NCI-H345 treated with DMSO at 0.1 percent for 48 hours (cell line): ENCODE measurements at regions not wholly inside any gene's neighbourhood (a gene's known extent, or its start where the extent isn't known, plus 50 kb on each side); places are given as distances from the start of the nearest gene placed in this dataset.

ENCODE experiments used
- DNase-seq: peaks from one replicate; lab custom pipeline; 2025; ENCODE audit not compliant: unreplicated experiment; lab: John Stamatoyannopoulos, UW

GRCh38 chr7:54810401-54810800, 51.4 kb upstream of the SEC61G start:
- no peak for DNase-seq

DNA sequence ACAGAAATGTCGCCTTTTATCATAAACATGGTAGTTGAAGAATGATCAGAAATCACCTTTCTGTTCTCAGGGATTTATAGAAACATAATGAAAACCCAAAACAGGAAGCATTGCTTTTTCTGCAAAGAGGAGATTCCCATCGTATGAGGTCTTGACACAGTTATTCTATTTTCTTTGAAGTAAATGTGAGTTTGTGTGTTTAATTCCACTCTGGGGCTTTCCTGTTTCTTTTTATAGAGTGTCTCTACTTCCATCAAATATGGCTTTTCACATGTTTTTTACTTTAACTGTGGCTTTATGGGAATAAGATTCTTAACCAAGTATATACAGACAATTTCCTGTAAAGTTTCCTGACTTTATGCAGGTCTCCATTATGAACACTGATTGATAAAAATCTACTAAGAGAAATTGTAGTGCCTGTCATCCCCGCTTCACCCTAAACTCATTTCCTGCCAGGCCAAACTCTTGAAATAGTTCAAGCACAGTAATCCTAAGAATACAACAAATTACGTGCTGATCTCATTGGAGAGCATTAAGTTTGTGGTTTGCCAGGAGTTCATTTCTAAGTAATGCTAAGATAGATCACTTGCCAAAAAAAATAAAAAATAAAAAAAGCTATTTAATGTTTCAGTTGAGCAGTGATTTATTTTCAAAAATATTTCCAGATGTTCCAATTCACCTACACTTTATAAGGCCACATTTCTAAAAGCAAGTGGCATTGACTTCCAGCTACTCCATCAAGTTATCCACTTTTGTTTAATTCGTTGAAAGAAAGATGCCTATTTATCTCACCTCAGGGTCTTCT, 52.2 kb upstream of the SEC61G start:
- DNase-seq = no peak

DNA sequence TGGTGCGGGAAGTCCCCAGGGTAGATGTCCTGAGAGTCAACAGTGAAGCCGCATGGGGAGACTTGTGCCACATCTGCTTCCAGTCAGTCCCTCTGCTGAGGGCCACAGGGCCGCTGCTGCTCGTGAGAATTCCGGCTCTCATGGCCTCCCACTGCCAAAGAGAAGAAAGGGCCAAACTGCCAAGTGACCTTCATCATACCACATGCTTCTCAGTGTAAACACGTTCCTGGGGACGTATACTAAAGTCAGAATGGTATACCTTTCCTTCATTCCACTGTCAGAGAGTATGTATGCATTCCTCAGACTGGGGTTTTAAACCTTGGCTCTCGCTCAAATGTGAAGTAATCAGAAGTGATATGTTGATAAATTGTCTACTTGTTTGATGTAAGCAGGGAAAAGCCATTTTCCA, 52.8 kb upstream of the SEC61G start:
- no peak for DNase-seq

- DNase-seq = no peak
These were observed 53.8 kb upstream of the SEC61G start for GRCh38 chr7:54812756-54813322.

DNA sequence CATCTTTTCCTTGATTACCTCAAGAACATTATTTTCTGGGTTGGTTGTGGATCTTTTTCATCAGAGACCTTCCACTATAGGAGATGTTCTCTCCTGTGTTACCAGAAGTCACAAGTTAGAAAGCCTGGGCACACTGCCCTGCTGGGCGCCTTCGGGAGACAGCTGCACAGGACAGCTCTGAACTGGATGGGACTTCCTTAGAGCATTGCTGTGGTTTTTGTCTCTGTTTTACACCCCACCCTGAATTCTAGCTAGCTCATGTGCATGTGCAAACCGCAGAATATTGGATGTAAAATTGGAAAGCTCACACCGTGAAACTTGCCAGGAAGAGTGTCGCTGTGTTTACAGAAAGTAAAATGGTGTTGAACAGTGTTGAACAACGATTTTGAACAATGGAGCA, 54.4 kb upstream of the SEC61G start:
- DNase-seq = no peak

DNA sequence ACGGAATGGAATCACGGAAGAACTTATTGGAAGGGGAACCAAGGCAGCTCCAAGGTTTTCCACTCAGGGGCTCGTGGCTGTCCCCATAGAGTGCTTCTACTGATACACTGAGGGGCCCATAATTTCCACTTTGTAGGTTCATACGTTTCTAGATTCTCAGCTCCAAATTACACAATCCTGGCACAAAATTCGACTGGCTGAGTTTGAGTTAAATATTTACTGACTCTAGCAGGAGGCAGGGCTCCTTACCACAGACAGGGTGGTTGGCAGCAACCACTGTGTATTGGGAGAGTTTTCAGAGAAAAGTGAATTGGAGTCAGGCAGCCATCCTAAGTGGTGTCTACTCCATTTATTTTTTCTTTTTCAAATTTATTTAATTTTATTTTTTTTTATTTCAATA, 55.4 kb upstream of the SEC61G start:
- no peak for DNase-seq

GRCh38 chr7:54817152-54817551, 58.1 kb upstream of the SEC61G start:
- no peak for DNase-seq

GRCh38 chr7:54823776-54824175, 64.8 kb upstream of the SEC61G start:
- no peak for DNase-seq

DNA sequence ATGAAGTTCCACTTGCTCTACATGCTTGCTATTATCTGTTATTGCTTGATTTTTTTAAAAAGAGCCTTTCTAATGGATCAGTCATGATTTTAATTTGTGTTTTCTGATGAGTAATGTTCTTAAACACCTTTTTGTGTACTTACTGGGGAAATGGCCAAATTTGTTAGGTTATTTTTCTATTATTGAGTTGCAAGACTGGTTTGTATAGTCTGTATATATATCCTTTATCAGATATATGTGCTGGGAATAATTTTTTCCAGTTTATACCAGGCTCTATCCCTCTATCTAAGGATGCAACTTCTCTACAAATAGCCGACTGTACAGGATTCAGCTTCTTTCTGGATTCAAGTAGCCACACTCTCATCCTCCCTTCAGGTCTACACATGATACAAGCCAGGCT, 65.6 kb upstream of the SEC61G start:
- no peak for DNase-seq

- no peak for DNase-seq
These were observed 66.4 kb upstream of the SEC61G start for GRCh38 chr7:54825368-54825767.

- DNase-seq = no peak
These were observed 68.7 kb upstream of the SEC61G start for GRCh38 chr7:54827734-54828133.

DNA sequence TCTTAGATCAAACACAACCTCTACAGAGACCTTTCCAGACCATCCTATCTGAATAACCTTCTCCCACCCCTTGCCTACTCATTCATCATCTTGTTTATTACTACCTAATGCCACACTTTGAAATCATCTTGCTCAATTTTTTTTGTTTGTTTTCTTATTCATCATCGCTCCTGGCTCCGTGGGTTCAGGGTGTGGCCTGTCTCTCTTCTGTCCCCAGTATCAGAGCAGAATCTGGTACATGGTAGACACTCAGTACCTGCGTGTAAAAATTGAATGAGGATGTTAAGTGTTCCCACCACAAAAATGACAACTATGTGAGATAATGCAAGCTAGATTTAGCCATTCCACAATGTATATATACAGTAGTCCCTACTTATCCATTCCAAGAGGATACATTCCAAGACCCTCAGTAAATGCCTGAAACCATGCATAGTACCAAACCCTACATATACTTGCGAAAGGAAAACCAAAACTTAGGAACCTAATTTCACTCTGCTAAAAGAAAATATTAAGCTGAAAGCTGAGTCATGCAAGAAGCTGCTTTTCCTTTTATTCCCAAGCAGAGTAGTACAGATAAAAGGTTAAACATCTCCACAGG, 72.1 kb upstream of the SEC61G start:
- DNase-seq = no peak

- no peak for DNase-seq
These were observed 72.7 kb upstream of the SEC61G start for GRCh38 chr7:54831644-54832095.

DNA sequence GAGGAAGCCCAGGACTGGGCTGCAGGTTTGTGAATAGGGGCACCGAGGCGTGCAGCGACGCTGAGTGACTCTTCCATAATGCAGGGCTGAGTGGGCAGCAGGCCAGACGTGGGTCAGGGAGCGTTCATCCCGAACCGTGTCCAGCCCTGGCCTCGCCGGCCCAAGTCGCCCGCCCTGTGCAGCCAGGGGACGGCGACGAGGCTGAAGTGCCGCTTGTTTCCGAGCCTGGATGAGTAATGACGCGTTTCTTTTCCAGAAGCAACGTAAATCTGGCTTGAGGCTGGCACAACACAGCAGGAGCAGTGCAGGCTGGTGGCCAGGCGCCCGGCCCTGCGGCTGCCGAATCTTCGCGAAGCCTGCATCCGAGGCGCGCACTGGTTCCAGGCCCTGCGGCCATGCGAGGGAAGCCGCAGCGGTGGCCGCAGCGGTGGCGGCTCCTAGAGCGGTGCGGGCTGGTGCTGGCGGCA, 74.0 kb upstream of the SEC61G start:
- DNase-seq = no peak

GRCh38 chr7:54837168-54837567, 78.2 kb upstream of the SEC61G start:
- DNase-seq = no peak

GRCh38 chr7:54837761-54838160, 78.8 kb upstream of the SEC61G start:
- no peak for DNase-seq

GRCh38 chr7:54838175-54838910, 79.3 kb upstream of the SEC61G start:
- no peak for DNase-seq

- DNase-seq = no peak
These were observed 80.7 kb upstream of the SEC61G start for GRCh38 chr7:54839575-54840213.

DNA sequence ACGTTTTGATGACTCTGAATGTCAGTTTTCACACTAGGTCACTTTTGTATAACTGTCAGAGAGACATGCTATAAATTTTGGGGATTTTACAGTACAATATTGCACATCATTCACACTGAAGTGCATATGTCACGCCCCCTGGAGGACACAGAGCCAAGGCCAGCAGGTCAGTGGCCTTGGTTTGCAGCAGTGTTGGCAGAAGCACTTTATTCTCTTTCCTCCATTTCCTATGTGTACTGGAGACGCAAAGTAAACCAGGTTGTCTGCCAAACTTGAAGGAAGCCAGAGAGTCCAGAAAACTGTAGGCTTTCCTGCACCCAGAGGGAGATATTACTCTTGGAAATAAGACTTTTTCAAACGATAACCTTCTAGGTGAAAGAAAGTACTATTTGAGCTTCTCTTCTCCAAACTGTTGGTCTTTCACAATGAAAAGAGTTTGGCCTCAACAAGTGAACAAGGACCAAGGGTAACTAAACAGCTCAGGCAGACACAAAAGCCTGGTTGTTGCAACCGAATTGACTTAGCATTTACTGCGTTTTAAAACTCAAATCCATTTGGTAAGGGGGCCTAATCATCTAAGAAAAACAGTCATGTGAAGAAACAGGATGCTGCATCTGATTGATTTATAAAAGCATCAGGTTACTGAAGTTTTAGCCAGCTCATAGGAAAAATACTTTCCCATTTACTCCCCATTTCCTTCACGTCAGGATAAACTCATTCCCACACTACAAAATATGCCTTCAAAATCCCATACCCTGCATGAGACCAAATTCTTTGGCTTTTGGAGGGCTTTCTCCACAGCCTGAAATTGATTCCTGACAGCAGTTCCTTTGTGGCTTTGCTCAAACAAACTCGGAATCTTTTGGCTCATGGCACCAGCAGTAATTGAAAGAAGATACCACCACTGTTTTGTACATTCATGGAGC, 83.0 kb upstream of the SEC61G start:
- no peak for DNase-seq

GRCh38 chr7:54843841-54844355, 84.9 kb upstream of the SEC61G start:
- DNase-seq = no peak
